ENCODE measurements at regions not wholly inside any gene's neighbourhood (a gene's known extent, or its start where the extent isn't known, plus 50 kb on each side); places are given as distances from the start of the nearest gene placed in this dataset.

GRCh38 chr4:126526335-126526734 is 1106.4 kb upstream of the INTU start:
- Histone ChIP-seq H3K4me3 (no peak overlapping the region), H3K4me1 (ENCODE audit: control insufficient read depth in 5 of 5, insufficient read depth in 5 of 5, low read length in 5 of 5) (no peaks in the 10 kb centered on the region), H3K9me3 (ENCODE audit: control insufficient read depth in 4 of 4, insufficient read depth in 3 of 4, low read length in 3 of 4) (peaks cover 0 to 9% (median 4%) of the 10 kb centered on the region in 4 donors), H3K27ac (ENCODE audit: low read depth in 1 of 2, low read length in 1 of 2) (no peak overlapping the region), H3K27me3 (ENCODE audit: control insufficient read depth in 3 of 3, insufficient read depth in 3 of 3, low read length in 2 of 3) (no peaks in the 10 kb centered on the region), H3K9ac (ENCODE audit: insufficient read depth in 1 of 2, low read length in 2 of 2) (no peak overlapping the region), H3K36me3 (ENCODE audit: control insufficient read depth in 4 of 4, insufficient read depth in 4 of 4, low read length in 4 of 4) (no peaks in the 10 kb centered on the region)
- DNase-seq (no peak), ATAC-seq (ENCODE audit: insufficient read depth, low FRiP score) (no peak)
- no peak for TF ChIP-seq CTCF (IDR thresholded peaks at IDR 0.05; ENCODE audit: control extremely low read depth, extremely low read depth)
- WGBS, 2 donors: 88 to 91% methylated on average over 2 of the region's 2 CpGs

- H3K27me3 ChIP-seq (ENCODE audit: control insufficient read depth in 3 of 3, insufficient read depth in 3 of 3, low read length in 2 of 3): no peaks in the 10 kb centered on the region
- TF ChIP-seq CTCF (IDR thresholded peaks at IDR 0.05; ENCODE audit: control extremely low read depth, extremely low read depth): no peak
- whole genome bisulfite sequencing, 2 donors: 88 to 89% methylated on average over 2 of the region's 2 CpGs
- H3K36me3 ChIP-seq (ENCODE audit: control insufficient read depth in 4 of 4, insufficient read depth in 4 of 4, low read length in 4 of 4): no peaks in the 10 kb centered on the region
- DNase-seq: no peak
- H3K4me1 ChIP-seq (ENCODE audit: control insufficient read depth in 5 of 5, insufficient read depth in 5 of 5, low read length in 5 of 5): no peaks in the 10 kb centered on the region
- H3K9ac ChIP-seq (ENCODE audit: insufficient read depth in 1 of 2, low read length in 2 of 2): no peak overlapping the region
- H3K9me3 ChIP-seq (ENCODE audit: control insufficient read depth in 4 of 4, insufficient read depth in 3 of 4, low read length in 3 of 4): peaks cover 0 to 7% (median 4%) of the 10 kb centered on the region in 4 donors
- no peak overlapping the region for H3K27ac ChIP-seq (ENCODE audit: low read depth in 1 of 2, low read length in 1 of 2)
- no peak for ATAC-seq (ENCODE audit: insufficient read depth, low FRiP score)
- H3K4me3 ChIP-seq: no peak overlapping the region
These were observed 1102.8 kb upstream of the INTU start for GRCh38 chr4:126529997-126530396.

GRCh38 chr4:126530996-126531585 is 1101.7 kb upstream of the INTU start:
- Histone ChIP-seq H3K9ac (ENCODE audit: insufficient read depth in 1 of 2, low read length in 2 of 2) (no peak overlapping the region), H3K4me3 (no peak overlapping the region), H3K9me3 (ENCODE audit: control insufficient read depth in 4 of 4, insufficient read depth in 3 of 4, low read length in 3 of 4) (peaks cover 0 to 7% (median 1%) of the 10 kb centered on the region in 4 donors), H3K27ac (ENCODE audit: low read depth in 1 of 2, low read length in 1 of 2) (no peak overlapping the region), H3K27me3 (ENCODE audit: control insufficient read depth in 3 of 3, insufficient read depth in 3 of 3, low read length in 2 of 3) (no peaks in the 10 kb centered on the region), H3K4me1 (ENCODE audit: control insufficient read depth in 5 of 5, insufficient read depth in 5 of 5, low read length in 5 of 5) (no peaks in the 10 kb centered on the region), H3K36me3 (ENCODE audit: control insufficient read depth in 4 of 4, insufficient read depth in 4 of 4, low read length in 4 of 4) (no peaks in the 10 kb centered on the region)
- no peak for TF ChIP-seq CTCF (IDR thresholded peaks at IDR 0.05; ENCODE audit: control extremely low read depth, extremely low read depth)
- ATAC-seq (ENCODE audit: insufficient read depth, low FRiP score) (no peak), DNase-seq (no peak)

- no peak overlapping the region for H3K27ac ChIP-seq (ENCODE audit: low read depth in 1 of 2, low read length in 1 of 2)
- H3K27me3 ChIP-seq (ENCODE audit: control insufficient read depth in 3 of 3, insufficient read depth in 3 of 3, low read length in 2 of 3): no peaks in the 10 kb centered on the region
- 90 to 92% methylated on average over 1 of the region's 1 CpG for WGBS, 2 donors
- ATAC-seq (ENCODE audit: insufficient read depth, low FRiP score): no peak
- no peak for TF ChIP-seq CTCF (IDR thresholded peaks at IDR 0.05; ENCODE audit: control extremely low read depth, extremely low read depth)
- no peak for DNase-seq
- H3K9ac ChIP-seq (ENCODE audit: insufficient read depth in 1 of 2, low read length in 2 of 2): no peak overlapping the region
- H3K9me3 ChIP-seq (ENCODE audit: control insufficient read depth in 4 of 4, insufficient read depth in 3 of 4, low read length in 3 of 4): peaks cover 0 to 2% (median 0%) of the 10 kb centered on the region in 4 donors
- H3K36me3 ChIP-seq (ENCODE audit: control insufficient read depth in 4 of 4, insufficient read depth in 4 of 4, low read length in 4 of 4): no peaks in the 10 kb centered on the region
- H3K4me1 ChIP-seq (ENCODE audit: control insufficient read depth in 5 of 5, insufficient read depth in 5 of 5, low read length in 5 of 5): no peaks in the 10 kb centered on the region
- H3K4me3 ChIP-seq: no peak overlapping the region
These were observed 1100.2 kb upstream of the INTU start for GRCh38 chr4:126532527-126532926.

Measured in lung (tissue), 11 donors.